ENCODE measurements at regions not wholly inside any gene's neighbourhood (a gene's known extent, or its start where the extent isn't known, plus 50 kb on each side); places are given as distances from the start of the nearest gene placed in this dataset.

- Histone ChIP-seq H3K4me1 (ENCODE audit: insufficient read depth, low read length, poor library complexity, severe bottlenecking) (peaks cover 7% of the 10 kb centered on the region), H3K4me3 (ENCODE audit: low read length, poor library complexity, severe bottlenecking) (no peak overlapping the region), H3K9ac (ENCODE audit: low read depth, low read length, poor library complexity, severe bottlenecking) (no peak overlapping the region), H3K9me3 (ENCODE audit: insufficient read depth, low read depth, low read length) (no peaks in the 10 kb centered on the region), H3K9me2 (replicated peaks; ENCODE audit: low read depth, low read length) (no peaks in the 10 kb centered on the region), H4K20me1 (ENCODE audit: insufficient read depth, low read length, poor library complexity, severe bottlenecking) (no peaks in the 10 kb centered on the region), H3K36me3 (ENCODE audit: insufficient read depth, low read length) (no peaks in the 10 kb centered on the region), H3K4me2 (ENCODE audit: low read depth, low read length, poor library complexity, severe bottlenecking) (no peak overlapping the region), H3K79me2 (ENCODE audit: insufficient read depth, low read length) (no peaks in the 10 kb centered on the region), H3K27me3 (ENCODE audit: insufficient read depth, low read length, poor library complexity, severe bottlenecking) (no peaks in the 10 kb centered on the region), H3F3A (ENCODE audit: low read depth) (no peaks in the 10 kb centered on the region), H2AFZ (ENCODE audit: low read length) (no peak overlapping the region)
- TF ChIP-seq EZH2phosphoT487 (IDR thresholded peaks at IDR 0.05; ENCODE audit: borderline replicate concordance) (no peak), CTCF (conservative IDR thresholded peaks at IDR 0.05; ENCODE audit: low read length) (no peak)
Observed at GRCh38 chr3:16695710-16696109, 90.5 kb upstream of the DAZL start.

DNA sequence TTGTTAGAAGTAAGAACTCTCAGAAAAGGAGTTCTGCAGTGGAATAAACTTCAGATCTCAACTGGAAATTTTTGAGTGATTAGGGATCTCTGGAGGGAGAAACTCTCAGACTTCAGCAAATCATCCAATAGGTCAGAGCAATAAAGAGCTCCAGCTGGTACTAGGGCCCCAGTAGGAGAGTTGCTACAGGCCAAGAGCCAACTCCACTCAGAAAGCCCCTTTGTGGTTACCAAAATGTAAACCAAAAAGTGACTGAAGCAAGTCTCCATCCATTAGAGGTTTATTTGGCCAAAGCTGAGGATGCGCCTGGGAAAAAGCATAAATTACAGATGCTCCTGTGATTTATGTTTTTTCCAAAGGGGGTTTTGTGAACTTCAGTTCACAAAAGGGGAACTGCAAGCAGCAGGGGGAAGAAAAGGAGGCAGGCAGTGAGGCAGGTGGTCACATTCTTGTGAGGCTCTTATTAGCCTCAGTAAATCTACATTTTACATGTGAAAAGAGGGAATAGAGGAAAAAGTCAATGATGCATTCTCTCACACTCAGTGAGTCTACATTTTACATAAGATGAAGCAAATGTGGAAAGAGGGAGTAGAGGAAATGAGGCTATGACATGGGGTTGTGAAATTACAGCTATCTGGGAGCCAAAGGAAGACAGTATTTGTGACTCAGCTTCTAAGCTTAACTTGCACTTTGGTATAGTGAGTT, 92.4 kb upstream of the DAZL start:
- no peaks in the 10 kb centered on the region for H3K36me3 ChIP-seq (ENCODE audit: insufficient read depth, low read length)
- no peaks in the 10 kb centered on the region for H3K9me2 ChIP-seq (replicated peaks; ENCODE audit: low read depth, low read length)
- H3F3A ChIP-seq (ENCODE audit: low read depth) = no peaks in the 10 kb centered on the region
- no peak overlapping the region for H3K4me2 ChIP-seq (ENCODE audit: low read depth, low read length, poor library complexity, severe bottlenecking)
- H3K9me3 ChIP-seq (ENCODE audit: insufficient read depth, low read depth, low read length) = no peaks in the 10 kb centered on the region
- no peaks in the 10 kb centered on the region for H4K20me1 ChIP-seq (ENCODE audit: insufficient read depth, low read length, poor library complexity, severe bottlenecking)
- no peak overlapping the region for H2AFZ ChIP-seq (ENCODE audit: low read length)
- peaks cover 7% of the 10 kb centered on the region for H3K4me1 ChIP-seq (ENCODE audit: insufficient read depth, low read length, poor library complexity, severe bottlenecking)
- no peak overlapping the region for H3K4me3 ChIP-seq (ENCODE audit: low read length, poor library complexity, severe bottlenecking)
- H3K79me2 ChIP-seq (ENCODE audit: insufficient read depth, low read length) = no peaks in the 10 kb centered on the region
- TF ChIP-seq EZH2phosphoT487 (IDR thresholded peaks at IDR 0.05; ENCODE audit: borderline replicate concordance) = no peak
- TF ChIP-seq CTCF (conservative IDR thresholded peaks at IDR 0.05; ENCODE audit: low read length) = no peak
- H3K27me3 ChIP-seq (ENCODE audit: insufficient read depth, low read length, poor library complexity, severe bottlenecking) = no peaks in the 10 kb centered on the region
- H3K9ac ChIP-seq (ENCODE audit: low read depth, low read length, poor library complexity, severe bottlenecking) = no peak overlapping the region

- no peak overlapping the region for H3K9ac ChIP-seq (ENCODE audit: low read depth, low read length, poor library complexity, severe bottlenecking)
- H3K36me3 ChIP-seq (ENCODE audit: insufficient read depth, low read length) = no peaks in the 10 kb centered on the region
- H3K4me2 ChIP-seq (ENCODE audit: low read depth, low read length, poor library complexity, severe bottlenecking) = no peak overlapping the region
- H3F3A ChIP-seq (ENCODE audit: low read depth) = no peaks in the 10 kb centered on the region
- no peaks in the 10 kb centered on the region for H3K27me3 ChIP-seq (ENCODE audit: insufficient read depth, low read length, poor library complexity, severe bottlenecking)
- no peaks in the 10 kb centered on the region for H3K9me3 ChIP-seq (ENCODE audit: insufficient read depth, low read depth, low read length)
- no peak overlapping the region for H2AFZ ChIP-seq (ENCODE audit: low read length)
- no peaks in the 10 kb centered on the region for H4K20me1 ChIP-seq (ENCODE audit: insufficient read depth, low read length, poor library complexity, severe bottlenecking)
- no peaks in the 10 kb centered on the region for H3K79me2 ChIP-seq (ENCODE audit: insufficient read depth, low read length)
- H3K9me2 ChIP-seq (replicated peaks; ENCODE audit: low read depth, low read length) = no peaks in the 10 kb centered on the region
- H3K4me1 ChIP-seq (ENCODE audit: insufficient read depth, low read length, poor library complexity, severe bottlenecking) = peaks cover 4% of the 10 kb centered on the region
- TF ChIP-seq CTCF (conservative IDR thresholded peaks at IDR 0.05; ENCODE audit: low read length) (no peak), EZH2phosphoT487 (IDR thresholded peaks at IDR 0.05; ENCODE audit: borderline replicate concordance) (no peak)
- no peak overlapping the region for H3K4me3 ChIP-seq (ENCODE audit: low read length, poor library complexity, severe bottlenecking)
Observed at GRCh38 chr3:16700651-16701050, 95.4 kb upstream of the DAZL start.

Data from Loucy (cell line).